Tibial nerve (tissue), 3 donors: ENCODE measurements at regions not wholly inside any gene's neighbourhood (a gene's known extent, or its start where the extent isn't known, plus 50 kb on each side); places are given as distances from the start of the nearest gene placed in this dataset.

Source experiments
- POLR2A ChIP-seq, 2 donors: fragments of 450-650 bp; IDR thresholded peaks; one replicate each; pipeline ENCODE4 v1.6.1; 2017; ENCODE audit warnings: antibody characterized with exemption in 2 of 2, mild to moderate bottlenecking in 2 of 2, moderate library complexity in 2 of 2
- TF ChIP-seq, protein P1 (sequence below), 5 experiments: fragments of 200-600 bp in 3 of 5; fragments of 450-650 bp in 2 of 5; sonication (generic) in 3 of 5; IDR thresholded peaks; one replicate each; pipeline ENCODE4 v1.5.1; 2016 to 2019; ENCODE audit warnings: antibody characterized with exemption in 5 of 5, mild to moderate bottlenecking in 3 of 5, moderate library complexity in 2 of 5

DNA sequence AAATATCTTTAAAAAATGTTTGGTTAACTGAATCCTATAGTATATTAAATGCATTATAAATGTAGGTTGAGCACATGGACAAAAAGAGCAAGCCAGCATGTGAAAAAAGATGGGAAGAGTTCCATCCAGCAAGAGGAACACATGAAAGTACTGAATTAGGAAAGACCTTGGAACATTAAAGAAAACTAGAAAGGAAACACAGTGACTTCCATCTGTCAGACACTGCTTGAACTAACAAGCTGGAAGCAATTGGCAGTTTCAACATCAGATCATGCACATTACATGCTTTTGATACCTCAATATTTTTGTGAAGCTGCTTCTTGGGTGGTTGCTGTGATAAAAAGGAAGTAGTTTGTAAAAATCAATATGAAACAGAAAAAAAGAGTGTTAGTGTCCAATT is 626.8 kb upstream of the GNPDA2 start:
- TF ChIP-seq, protein P1, sequence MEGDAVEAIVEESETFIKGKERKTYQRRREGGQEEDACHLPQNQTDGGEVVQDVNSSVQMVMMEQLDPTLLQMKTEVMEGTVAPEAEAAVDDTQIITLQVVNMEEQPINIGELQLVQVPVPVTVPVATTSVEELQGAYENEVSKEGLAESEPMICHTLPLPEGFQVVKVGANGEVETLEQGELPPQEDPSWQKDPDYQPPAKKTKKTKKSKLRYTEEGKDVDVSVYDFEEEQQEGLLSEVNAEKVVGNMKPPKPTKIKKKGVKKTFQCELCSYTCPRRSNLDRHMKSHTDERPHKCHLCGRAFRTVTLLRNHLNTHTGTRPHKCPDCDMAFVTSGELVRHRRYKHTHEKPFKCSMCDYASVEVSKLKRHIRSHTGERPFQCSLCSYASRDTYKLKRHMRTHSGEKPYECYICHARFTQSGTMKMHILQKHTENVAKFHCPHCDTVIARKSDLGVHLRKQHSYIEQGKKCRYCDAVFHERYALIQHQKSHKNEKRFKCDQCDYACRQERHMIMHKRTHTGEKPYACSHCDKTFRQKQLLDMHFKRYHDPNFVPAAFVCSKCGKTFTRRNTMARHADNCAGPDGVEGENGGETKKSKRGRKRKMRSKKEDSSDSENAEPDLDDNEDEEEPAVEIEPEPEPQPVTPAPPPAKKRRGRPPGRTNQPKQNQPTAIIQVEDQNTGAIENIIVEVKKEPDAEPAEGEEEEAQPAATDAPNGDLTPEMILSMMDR (IDR thresholded peaks at IDR 0.05) = no peak
- no peak for TF ChIP-seq POLR2A (IDR thresholded peaks at IDR 0.05)
